Fibroblast of villous mesenchyme (primary cell): ENCODE measurements at regions not wholly inside any gene's neighbourhood (a gene's known extent, or its start where the extent isn't known, plus 50 kb on each side); places are given as distances from the start of the nearest gene placed in this dataset.

ENCODE experiments used
- DNase-seq: peaks from one replicate; pipeline ENCODE4 v3.0.0-alpha.2; 2010; ENCODE audit warnings: low read depth
- H3K4me3 ChIP-seq: 2 replicates; pipeline ENCODE4 v1.5.1; 2011; ENCODE audit warnings: low read depth, mild to moderate bottlenecking, low read length
- TF ChIP-seq, protein P1 (sequence below): IDR thresholded peaks from 2 replicates; pipeline ENCODE4 v1.5.1; 2012; ENCODE audit warnings: low read depth, mild to moderate bottlenecking, low read length; ENCODE audit not compliant: insufficient read depth

DNA sequence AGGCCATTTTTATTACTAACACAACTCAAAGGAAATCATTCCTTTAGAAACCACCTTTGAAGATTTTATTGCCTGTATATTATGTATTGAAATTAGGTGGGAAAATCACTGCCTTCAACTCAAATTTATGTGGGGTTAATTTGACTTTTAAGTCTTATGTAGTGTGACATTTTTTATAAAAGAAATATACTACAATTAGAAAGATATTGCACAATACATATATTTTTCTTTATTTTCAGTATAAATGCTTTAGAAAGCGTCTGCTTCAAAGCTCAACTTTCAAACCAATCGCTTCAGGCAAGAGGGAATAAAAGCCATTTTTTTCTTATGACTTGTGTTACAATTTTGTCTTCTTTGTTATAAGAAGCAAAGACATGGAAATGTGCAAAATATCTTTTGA lies 337.4 kb upstream of the ZWINT start:
- H3K4me3 ChIP-seq, result no peak overlapping the region
- TF ChIP-seq, protein P1, sequence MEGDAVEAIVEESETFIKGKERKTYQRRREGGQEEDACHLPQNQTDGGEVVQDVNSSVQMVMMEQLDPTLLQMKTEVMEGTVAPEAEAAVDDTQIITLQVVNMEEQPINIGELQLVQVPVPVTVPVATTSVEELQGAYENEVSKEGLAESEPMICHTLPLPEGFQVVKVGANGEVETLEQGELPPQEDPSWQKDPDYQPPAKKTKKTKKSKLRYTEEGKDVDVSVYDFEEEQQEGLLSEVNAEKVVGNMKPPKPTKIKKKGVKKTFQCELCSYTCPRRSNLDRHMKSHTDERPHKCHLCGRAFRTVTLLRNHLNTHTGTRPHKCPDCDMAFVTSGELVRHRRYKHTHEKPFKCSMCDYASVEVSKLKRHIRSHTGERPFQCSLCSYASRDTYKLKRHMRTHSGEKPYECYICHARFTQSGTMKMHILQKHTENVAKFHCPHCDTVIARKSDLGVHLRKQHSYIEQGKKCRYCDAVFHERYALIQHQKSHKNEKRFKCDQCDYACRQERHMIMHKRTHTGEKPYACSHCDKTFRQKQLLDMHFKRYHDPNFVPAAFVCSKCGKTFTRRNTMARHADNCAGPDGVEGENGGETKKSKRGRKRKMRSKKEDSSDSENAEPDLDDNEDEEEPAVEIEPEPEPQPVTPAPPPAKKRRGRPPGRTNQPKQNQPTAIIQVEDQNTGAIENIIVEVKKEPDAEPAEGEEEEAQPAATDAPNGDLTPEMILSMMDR, result no peak
- DNase-seq, result no peak

DNA sequence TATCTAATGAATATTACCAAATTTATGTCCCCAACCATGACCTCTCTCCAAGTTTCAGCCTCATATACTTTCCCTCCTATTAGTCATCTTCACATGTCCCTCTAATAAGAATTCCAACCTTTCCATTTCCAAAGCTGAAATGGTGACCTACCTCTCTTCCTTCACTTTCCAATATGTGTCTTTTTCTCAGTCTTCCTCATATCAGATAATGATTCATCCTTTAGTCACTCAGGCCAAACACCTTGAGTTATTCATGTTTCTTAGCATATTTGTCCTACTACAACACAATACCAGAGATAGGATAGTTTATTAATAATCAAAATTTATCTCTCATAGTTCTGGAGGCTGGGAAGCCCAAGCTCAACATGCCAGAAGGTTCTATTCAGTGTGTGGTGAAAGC lies 318.5 kb upstream of the ZWINT start:
- no peak for DNase-seq
- no peak overlapping the region for H3K4me3 ChIP-seq
- TF ChIP-seq, protein P1, result no peak

DNA sequence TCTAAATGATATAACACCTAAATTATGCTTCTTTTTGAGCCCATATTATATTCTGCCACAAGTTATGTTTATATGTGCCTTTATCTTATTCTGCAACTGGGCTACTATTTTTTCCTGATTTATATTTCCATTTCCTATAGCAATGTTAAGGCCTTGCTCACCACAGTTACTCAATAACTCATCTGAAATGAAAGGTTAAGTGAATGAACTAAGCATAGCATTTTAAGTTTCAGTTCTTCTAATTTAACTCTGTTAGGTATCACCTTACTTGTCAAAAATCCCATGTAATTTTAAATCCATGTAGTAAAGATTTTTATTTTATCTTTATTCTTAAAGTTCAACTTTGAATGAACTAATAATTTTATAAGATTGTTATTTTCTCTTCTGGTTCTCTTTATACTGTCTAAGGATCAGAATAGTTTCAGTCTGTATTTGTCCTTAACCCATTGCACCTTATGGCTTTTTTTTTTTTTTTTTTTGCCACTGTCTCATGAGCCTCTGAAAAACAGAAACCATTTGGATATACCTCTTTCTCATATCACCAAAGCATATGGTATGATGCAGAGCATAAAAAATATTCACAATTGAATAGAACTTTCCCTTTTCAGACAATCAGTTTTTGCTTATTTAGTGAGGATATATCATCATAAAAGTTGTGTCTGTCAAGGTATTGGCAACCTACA lies 301.8 kb upstream of the ZWINT start:
- no peak for DNase-seq
- TF ChIP-seq, protein P1, result no peak
- no peak overlapping the region for H3K4me3 ChIP-seq

DNA sequence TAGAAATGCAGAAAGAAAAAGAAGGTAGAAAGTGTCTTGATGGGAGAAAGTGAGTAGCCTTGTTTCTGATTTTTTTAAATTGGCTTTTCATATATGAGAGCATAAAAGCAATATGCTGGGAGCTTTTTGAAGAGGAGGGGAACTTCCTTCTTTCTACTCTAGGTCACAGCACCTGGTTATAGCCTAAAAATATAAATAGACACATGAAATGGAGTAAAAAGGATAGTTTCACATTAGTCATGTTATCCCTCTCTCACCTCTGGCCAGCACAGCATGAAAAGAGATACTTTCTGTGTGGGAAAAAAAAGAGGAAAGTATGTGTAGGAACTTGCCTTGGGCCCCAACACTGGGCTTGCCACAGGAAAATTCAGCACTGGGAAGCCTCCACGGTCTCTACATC lies 292.2 kb upstream of the ZWINT start:
- no peak overlapping the region for H3K4me3 ChIP-seq
- no peak for DNase-seq
- TF ChIP-seq, protein P1, result no peak

DNA sequence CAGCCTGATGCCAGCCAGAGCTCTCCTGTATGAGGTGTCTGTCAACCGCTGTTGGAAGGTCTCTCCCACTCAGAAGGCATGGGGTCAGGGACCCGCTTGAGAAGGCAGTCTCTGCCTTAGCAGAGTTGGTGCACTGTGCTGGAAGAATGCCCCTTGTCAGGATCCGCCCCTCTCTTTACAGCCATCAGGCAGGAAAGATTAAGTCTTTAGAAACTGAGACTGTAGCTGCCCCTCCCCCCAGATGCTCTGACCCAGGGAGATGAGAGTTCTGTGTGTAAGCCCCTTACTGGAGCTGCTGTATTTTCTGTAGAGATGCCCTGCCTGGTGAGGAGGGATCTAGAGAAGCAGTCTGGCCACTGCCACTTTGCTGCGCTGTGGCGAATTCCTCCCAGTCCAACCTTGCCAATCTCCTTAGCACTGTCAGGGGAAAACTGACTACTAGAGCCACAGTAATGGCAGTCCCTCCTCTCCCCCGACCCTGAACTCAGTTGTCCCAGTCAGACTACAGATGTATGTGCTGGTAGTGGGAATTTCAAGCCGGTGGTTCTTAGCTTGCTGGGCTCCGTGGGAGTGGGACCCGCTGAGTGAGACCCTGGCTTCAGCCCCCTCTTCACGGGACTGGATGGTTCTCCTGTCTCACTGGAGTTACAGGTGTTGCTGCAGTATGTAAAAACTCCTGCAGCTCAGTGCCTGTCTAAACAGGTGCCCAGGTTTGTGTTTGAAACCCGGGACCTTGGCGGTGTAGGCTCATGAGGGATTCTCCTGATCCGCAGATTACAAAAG lies 285.5 kb upstream of the ZWINT start:
- TF ChIP-seq, protein P1, result no peak
- H3K4me3 ChIP-seq, result no peak overlapping the region
- DNase-seq, result no peak

DNA sequence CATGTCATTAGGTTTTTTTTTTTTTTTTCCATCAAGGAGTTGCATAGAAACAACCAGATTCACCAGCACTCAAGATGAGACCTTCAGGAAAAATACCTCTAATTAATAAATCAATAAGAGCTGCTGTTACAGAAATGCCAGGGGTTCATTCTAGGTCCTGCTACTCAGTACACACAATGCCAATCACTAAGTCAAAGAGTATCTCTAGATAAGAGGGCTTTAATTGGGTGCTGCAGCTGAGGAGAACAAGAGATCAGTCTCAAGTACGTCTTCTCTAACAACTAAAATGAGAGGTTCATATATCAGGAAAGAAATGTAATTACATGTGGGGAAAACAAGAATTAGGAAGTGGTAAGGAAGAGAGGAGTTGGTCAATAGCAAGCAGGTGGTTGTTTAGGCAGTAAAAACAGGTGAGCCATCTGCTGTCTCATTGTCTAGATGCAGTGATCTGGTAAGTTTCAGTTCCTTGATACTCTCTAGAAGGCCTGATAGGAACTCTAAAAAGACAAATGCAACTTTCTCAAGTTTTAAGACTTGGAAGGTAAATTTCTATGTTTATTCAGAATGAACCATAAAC lies 272.9 kb upstream of the ZWINT start:
- no peak overlapping the region for H3K4me3 ChIP-seq
- TF ChIP-seq, protein P1, result no peak
- DNase-seq, result no peak
